Effector memory CD4-positive, alpha-beta T cell (primary cell): ENCODE measurements at regions not wholly inside any gene's neighbourhood (a gene's known extent, or its start where the extent isn't known, plus 50 kb on each side); places are given as distances from the start of the nearest gene placed in this dataset.
A peak's percentile ranks its signal among the peaks of the same experiment; 100 is the strongest.

Source experiments
- DNase-seq, 3 donors: peaks; one replicate each; pipeline ENCODE4 v3.0.0-alpha.2; 2020
- H3K27ac ChIP-seq: 2 replicates; pipeline ENCODE4 v1.7.0; 2013; ENCODE audit warnings: mild to moderate bottlenecking, low read length, moderate library complexity; ENCODE audit not compliant: insufficient read depth, poor library complexity, severe bottlenecking
- H3K27me3 ChIP-seq: replicated peaks from 2 replicates; pipeline ENCODE4 v1.7.0; 2013; ENCODE audit warnings: mild to moderate bottlenecking, low read length; ENCODE audit not compliant: insufficient read depth, control insufficient read depth, poor library complexity, severe bottlenecking
- H3K36me3 ChIP-seq: 2 replicates; pipeline ENCODE4 v1.7.0; 2013; ENCODE audit warnings: mild to moderate bottlenecking, low read length, moderate library complexity; ENCODE audit not compliant: control insufficient read depth, insufficient read depth
- H3K4me1 ChIP-seq: 2 replicates; pipeline ENCODE4 v1.7.0; 2013; ENCODE audit warnings: low read length, mild to moderate bottlenecking; ENCODE audit not compliant: control insufficient read depth, insufficient read depth, poor library complexity, severe bottlenecking
- H3K4me3 ChIP-seq: 2 replicates; pipeline ENCODE4 v1.7.0; 2013; ENCODE audit warnings: low read length, low read depth, mild to moderate bottlenecking; ENCODE audit not compliant: insufficient read depth, poor library complexity, severe bottlenecking
- H3K9me3 ChIP-seq: 2 replicates; pipeline ENCODE4 v1.7.0; 2013; ENCODE audit warnings: mild to moderate bottlenecking, low read length, moderate library complexity; ENCODE audit not compliant: control insufficient read depth

DNA sequence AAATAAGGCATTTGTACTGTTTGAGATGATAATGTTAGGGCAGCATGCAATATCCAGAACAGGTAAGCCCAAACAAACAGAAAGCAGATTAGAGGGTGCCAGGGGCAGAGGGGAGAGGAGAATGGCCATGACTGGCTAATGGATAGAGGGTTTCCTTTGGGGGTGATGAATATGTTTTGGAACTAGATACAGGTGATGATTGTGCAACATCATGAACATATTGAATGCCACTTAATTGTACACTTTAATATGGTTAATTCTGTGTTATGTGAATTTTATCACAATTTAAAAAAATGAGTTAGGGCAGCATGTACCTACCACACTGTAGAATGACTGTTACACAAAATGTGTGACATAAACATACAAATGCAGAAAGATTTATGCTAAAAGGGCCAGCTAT, 255.5 kb upstream of the FN1 start:
- no peaks in the 10 kb centered on the region for H3K9me3 ChIP-seq
- H3K27me3 ChIP-seq, result no peaks in the 10 kb centered on the region
- no peaks in the 10 kb centered on the region for H3K36me3 ChIP-seq
- H3K4me3 ChIP-seq, result no peak overlapping the region
- no peaks in the 10 kb centered on the region for H3K4me1 ChIP-seq
- DNase-seq, result no peak
- no peak overlapping the region for H3K27ac ChIP-seq

DNA sequence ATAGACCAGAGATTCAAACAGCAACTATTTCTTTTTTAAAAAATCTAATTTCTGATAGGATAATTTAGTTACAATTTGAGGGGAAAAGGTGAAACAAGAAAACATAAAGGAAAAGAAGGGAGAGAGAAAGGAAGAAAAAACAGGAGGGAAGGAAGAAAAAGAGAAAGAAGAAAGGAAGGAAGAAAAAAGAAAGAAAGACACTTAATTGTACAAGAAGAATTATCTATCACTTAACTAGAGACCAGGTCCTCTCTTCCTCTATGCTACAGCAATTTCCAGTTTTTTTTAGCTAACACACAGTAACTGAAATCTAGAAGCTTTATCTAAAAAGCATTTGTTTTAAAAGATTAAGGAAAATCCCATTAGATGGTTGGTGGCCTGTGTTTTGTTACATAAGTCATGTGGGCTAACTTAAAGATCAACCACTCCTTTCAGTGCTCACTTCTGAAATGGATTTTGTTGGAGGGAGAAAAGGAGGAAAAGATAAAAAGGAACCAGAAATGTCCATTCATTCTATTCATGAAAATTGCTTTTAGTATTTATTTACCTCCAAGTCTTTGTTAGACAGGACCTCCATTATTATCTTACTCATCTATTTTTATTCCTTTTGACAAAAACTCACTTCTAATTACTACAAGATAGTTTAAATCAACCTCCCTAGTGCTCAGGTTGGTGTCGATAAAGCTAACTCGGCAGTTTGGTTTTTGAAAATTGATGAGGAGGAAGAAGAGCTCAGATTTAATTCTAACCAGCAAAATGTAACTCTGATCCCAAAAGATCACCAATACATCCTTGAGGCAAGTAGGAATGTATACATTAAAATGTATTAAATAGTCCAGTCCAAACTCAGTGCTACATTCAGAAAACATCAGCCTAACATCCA, 251.5 kb upstream of the FN1 start:
- Histone ChIP-seq H3K27me3 (no peaks in the 10 kb centered on the region), H3K36me3 (no peaks in the 10 kb centered on the region), H3K9me3 (no peaks in the 10 kb centered on the region), H3K4me3 (no peak overlapping the region), H3K27ac (no peak overlapping the region), H3K4me1 (no peaks in the 10 kb centered on the region)
- no peak for DNase-seq

DNA sequence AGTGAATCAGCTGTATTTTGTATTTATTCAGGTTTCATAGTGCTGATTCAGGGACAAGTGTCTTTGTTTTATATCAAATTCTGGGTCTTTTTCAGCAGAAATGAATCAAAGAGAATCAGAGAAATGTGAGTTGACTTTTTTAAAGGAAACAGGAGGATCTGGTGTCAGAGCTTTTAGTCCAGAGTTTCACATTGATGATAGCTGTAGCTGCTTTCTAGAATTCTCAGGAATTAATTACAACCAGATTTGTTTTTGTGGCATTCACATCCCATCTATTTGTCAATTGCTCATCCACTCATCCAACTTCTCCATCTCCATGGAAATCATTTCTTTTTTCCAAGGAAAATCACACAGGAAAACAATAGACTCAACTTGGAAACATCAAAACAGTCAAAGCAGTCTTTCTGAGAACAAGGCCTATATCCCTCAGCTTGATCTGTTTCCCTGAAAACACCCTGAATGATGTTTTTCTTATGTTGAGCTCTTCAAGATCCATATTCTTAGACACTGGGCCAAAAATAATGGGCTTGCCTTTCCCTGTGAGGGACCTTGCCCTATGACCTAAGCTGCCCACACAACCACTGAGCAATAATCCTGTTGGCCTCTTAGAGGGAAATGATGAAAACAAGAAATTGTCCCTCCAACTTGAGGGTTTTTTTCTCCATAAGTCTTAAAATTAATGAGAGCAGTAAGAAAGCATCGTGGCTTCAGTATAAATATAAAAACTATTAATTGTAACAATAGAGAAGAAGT, 249.5 kb upstream of the FN1 start:
- Histone ChIP-seq H3K4me1 (no peaks in the 10 kb centered on the region), H3K27ac (no peak overlapping the region), H3K36me3 (no peaks in the 10 kb centered on the region), H3K4me3 (no peak overlapping the region), H3K9me3 (no peaks in the 10 kb centered on the region), H3K27me3 (no peaks in the 10 kb centered on the region)
- no peak for DNase-seq

DNA sequence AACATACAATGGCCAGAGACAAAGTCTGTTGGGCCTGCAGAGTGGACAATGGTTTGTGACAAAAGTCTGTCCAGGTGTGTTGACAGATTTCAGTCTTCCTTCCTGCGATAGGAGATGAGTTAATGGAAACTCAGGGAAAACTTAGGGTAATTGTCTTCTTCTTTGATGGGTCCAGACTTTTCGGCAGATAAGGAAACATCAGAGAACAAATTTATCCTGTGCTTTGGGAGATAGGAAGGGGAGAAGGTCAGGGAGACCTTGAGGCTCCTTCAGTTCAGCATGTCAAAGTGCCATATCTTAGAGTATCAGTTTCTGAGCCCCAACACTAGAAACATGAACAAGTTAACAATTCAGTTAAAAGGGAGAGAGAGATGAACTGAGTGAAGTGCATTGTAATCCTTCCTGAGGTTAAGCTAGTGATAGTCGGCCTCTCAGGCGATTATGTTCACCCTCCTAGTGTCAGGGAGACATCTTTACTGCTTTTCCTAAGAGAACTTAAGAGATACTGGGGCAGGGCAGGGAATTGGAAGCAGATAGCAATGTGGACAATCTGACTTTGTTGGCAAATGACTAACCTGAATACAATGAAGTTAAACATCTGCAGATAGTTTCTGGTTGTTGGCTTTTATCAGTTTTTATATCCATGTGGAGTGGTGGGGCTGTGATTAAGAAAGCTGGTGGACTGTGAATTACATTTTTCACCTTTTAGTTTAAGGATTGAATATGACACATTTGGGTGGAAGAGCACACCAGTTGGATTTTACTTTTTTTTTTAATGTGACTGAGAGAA, 248.8 kb upstream of the FN1 start:
- H3K9me3 ChIP-seq, result no peaks in the 10 kb centered on the region
- H3K4me1 ChIP-seq, result no peaks in the 10 kb centered on the region
- no peak overlapping the region for H3K4me3 ChIP-seq
- H3K27ac ChIP-seq, result no peak overlapping the region
- DNase-seq, result no peak
- no peaks in the 10 kb centered on the region for H3K27me3 ChIP-seq
- H3K36me3 ChIP-seq, result no peaks in the 10 kb centered on the region

DNA sequence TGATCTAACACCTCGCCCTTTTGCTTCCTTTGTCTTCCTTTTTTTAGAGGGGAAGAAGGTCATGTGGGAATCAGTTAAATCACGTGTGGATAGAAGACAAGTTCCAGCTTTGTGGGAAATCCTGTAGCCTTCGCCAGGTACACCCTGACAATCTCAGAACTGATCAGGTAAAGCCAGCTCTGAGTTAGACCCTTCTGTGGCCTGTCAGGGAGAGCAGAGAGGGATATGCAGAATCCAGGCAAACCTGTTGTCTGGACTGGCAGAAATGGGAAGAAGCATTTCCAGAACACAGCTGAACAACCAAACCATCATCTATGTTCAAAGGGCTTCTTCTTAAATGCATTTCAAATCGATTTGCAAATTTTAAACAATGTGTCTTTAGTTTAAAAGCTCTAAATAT, 247.4 kb upstream of the FN1 start:
- DNase-seq, result no peak
- no peaks in the 10 kb centered on the region for H3K9me3 ChIP-seq
- no peak overlapping the region for H3K4me3 ChIP-seq
- H3K4me1 ChIP-seq, result no peaks in the 10 kb centered on the region
- H3K27me3 ChIP-seq, result no peaks in the 10 kb centered on the region
- H3K27ac ChIP-seq, result no peak overlapping the region
- H3K36me3 ChIP-seq, result no peaks in the 10 kb centered on the region

DNA sequence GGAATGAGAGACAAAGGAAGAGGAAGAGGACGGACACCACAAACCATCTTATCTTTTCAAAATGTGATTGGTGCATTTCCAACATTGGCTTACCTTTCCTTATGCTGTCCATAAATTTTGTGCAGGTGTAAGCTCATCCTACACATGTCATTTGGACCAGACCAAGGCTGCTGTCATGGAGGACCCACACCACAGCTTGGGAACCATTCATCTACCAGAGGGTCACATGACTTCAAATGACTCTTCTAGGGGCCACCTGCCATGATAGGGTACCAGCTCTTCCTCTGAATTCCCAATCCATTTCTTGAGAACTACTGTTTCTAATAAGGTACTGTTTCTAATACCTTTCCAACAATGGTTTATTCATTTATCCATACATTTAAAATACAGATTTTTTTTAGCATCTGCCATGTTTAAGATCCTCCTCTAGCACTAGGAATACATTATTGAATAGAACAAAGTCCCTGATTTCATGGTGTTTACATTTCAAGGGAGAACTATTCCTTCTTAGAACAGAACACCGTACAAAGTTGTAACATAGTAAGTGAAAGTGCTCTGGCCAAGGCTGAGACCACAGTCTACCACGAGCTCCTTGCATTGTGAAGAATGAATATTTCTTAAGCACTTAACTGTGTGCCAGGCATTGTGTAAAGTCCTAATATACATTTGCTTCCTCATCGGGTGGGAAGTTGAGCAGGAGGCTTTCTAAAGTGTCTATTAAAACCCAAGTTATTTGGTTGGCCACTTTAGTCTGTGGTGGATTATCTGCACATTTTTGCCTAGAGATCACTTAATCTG, 246.1 kb upstream of the FN1 start:
- H3K4me3 ChIP-seq, result no peak overlapping the region
- no peaks in the 10 kb centered on the region for H3K4me1 ChIP-seq
- no peaks in the 10 kb centered on the region for H3K27me3 ChIP-seq
- no peak for DNase-seq
- H3K27ac ChIP-seq, result no peak overlapping the region
- H3K36me3 ChIP-seq, result no peaks in the 10 kb centered on the region
- no peaks in the 10 kb centered on the region for H3K9me3 ChIP-seq

DNA sequence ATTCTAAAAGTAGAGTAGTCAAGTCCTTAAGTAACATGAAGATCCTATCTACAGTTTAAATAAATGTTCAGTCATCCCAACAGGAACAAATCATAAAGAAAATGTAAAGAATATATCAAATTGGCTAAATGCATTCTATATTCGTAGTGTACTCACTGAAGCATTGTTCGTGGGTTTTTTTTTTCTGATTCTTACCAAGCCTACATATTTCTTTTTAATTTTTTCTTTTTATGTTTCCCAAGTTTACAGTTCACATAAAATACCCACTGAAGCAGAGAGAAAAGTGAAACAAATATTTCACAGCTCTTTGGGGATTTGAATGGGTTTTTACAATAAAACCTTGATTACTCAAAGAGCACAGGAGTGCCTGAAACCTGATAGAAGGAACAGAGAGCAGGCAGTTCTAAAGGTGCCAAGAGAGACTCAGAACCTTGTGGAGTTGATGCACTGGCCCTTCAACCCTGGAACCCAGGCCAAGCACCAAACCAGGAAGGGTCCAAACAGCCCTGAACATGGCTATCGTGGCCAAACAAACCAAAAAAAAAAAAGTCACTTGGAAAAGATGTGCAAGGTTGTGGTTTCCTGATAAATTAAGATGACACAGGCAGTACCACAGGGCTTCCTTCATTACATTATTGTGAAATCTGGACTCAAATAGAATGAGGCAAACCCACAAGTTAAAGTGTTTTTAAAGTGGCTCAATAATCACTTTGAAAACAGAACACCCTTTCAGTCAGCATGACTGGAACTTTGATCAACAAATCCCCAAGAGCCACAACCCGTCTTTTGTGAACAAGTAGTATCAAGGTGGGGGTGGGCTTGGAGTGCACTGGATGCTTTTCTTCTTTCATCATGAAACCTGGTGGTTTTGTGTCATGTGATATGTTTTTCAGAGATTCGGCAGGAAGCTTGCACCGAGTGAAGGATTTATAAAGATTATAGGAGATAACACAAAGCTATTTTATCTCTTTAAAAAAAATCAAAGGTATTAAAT, 245.0 kb upstream of the FN1 start:
- Histone ChIP-seq H3K4me1 (no peaks in the 10 kb centered on the region), H3K27me3 (no peaks in the 10 kb centered on the region)
- peak in 1 of 3 donors; percentile 6 for DNase-seq

DNA sequence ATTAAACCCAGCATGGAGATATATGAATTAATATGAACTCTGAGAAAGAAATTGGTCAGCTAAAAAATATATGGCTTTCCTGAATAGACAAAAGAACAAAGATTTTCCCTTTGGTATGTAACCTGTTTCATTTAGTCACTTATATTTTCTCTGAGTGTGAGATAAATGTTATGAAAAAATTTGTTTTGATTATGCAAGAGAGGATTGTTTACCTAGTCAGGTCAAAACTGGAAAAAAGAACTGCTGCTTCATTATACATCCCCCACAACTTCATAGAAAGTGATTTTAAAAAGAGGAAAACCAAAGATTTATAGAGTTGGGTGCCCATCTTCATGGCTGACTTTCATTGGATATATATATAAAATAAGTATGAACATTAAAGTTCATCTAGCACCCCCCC, 242.2 kb upstream of the FN1 start:
- Histone ChIP-seq H3K27ac (no peak overlapping the region), H3K36me3 (no peaks in the 10 kb centered on the region), H3K27me3 (no peaks in the 10 kb centered on the region), H3K4me3 (no peak overlapping the region), H3K4me1 (no peaks in the 10 kb centered on the region), H3K9me3 (no peaks in the 10 kb centered on the region)
- no peak for DNase-seq

More for the DNA sequence above, 245.0 kb upstream of the FN1 start:
- H3K27ac ChIP-seq, result no peak overlapping the region
- H3K9me3 ChIP-seq, result no peaks in the 10 kb centered on the region
- H3K36me3 ChIP-seq, result no peaks in the 10 kb centered on the region
- H3K4me3 ChIP-seq, result no peak overlapping the region
